HG03175 (cell line): ENCODE measurements at regions not wholly inside any gene's neighbourhood (a gene's known extent, or its start where the extent isn't known, plus 50 kb on each side); places are given as distances from the start of the nearest gene placed in this dataset.

Source experiments
- ATAC-seq: cut with Tn5 transposase; IDR thresholded peaks from one replicate; pipeline ENCODE4 v1.9.1; 2021; ENCODE audit warnings: mild to moderate bottlenecking, moderate library complexity; ENCODE audit not compliant: unreplicated experiment

DNA sequence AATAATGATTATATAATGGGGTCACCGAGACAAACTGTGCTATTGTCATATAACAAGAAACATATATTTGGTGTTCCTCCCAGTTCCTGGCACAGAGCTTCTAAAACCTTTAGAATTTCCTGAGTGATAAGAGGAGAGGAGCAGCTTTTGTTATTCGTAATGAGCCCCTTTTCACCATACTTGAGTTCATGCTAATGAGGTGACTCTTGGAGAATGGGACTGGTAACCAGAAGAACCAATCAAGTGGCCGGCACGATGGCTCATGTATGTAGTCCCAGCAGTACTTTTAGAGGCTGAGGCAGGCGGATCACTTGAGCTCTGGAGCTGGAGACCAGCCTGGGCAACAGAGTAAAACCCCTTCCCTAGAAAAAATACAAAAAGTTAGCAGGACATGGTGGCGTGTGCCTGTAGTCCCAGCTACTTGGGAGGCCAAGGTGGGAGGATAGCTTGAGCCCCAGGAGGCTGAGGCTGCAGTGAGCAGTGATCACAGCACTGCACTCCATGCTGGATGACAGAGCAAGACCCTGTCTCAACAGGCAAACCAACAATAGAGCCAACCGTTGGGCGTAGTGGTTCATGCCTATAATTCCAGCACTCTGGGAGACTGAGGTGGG lies 62.7 kb upstream of the FTH1 start:
- no peak for ATAC-seq

DNA sequence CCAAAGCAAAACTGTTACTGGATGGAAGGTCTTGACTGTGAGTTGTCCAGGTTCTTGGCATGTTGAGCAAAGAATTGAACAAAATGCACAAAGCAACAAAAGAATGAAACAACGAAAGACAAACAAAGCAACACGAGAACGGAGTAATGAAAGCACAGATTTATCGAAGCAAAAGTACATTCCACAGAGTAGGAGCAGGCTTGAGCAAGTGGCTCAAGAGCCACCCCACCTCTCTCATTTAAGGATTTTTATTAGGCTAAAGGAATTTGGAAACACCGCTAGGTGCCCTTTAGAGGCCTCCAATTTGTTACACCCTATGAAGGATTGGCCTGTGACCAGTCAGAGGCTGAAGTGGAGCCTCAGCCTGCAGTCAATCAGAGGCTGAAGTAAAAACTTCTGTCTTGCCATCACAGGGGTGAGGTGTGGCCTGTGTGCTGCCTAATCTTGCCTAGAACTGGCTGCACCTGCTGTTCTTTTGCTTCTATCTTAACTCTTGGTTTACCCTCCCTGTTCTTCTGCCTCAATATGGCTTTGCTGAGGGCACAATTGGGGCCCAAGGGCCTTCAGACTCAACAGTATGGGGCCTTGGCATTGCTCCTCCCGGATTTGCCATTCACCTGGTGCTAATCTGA lies 59.4 kb upstream of the FTH1 start:
- ATAC-seq, result no peak

DNA sequence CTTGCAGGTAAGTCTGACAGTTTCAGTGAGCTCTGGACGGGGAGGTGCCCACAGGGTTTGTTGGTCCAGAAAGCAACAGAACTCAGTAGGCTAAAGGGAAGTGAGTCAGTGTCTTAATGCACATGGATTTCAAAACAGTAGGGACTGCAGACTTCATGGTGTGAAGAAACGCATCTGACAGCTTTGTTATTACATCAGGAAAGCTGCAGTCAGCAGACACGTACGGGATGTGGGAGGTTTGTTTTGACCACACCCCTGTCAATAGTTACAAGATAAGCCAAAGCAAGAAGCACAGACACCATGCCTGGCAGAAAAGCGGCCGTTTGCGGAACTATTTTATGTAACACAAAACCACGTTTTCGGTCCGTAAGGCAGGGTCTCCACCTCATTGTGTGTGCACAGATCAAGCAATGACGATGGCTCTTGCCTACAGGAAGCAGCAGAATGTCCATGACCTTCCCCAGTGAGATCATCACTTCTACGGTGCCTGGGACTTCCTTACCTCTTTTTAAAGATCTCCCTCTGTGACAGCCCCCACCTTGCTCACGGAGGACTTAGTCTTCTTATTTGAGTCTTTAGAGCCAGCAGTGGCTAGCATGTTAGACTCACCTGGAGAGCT lies 58.2 kb upstream of the FTH1 start:
- ATAC-seq, result peak; percentile 72

DNA sequence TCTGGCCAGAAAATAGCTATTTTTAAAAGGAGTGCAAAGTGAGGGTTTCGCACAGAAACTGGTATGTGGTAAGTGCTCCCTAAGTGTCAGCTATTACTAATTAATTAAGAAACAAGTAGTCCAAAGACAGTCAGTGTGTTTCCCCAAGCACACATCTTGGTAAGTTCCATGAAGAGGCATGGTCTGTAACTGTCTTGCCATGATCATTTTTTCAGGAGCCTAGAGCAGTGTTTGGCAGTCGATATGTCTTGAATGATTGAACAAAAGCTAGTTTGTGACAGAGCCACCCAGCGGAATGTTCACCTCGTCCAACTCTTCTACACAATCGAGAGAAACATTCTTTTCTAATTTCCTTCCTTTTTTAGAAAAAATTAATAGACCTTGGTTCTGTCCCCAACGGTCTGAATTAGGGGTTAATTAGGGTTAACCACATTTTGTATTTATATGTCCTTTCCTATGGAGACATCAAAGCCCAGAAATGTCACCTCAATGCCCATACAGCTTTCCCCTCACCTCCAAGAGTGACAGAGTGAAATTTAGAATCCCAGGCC lies 57.6 kb upstream of the FTH1 start:
- ATAC-seq, result no peak

DNA sequence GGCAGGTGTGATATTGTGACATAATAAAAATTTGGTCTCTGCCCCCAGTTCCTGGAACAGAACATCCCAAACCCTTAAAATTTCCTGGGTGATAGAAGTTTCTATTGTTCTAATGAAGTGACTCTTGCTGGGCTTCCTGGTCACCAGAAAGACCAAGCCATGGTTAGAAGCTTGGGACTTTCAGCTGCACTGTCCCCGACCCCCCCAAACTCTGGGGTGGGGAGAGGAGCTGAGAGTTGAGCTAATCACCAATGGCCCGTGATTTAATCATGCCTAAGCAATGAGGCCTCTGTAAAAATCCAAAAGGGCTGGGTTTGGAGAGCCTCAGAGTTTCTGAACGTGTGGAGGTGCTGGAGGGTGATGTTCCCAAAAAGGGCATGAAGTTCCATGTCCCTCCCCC lies 54.8 kb upstream of the FTH1 start:
- ATAC-seq, result no peak

DNA sequence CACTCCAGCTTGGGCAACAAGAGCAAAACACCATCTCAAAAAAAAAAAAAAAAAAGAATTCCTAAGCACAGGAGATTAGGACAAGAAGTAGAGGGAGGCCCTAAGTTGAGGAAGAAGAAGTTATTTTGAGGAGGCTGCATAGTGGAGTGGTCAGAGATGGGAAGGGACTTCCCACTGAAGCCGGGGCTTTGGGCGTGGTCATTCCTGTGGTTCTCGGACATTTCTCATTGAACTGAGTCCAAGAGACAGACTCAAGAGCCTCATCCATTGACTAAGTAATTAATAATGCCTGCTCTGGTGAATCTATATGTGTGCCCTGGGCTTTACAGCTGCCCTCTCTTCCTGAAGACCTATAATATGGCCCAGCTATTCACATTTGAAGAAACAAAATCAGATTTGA lies 53.2 kb upstream of the FTH1 start:
- ATAC-seq, result no peak

DNA sequence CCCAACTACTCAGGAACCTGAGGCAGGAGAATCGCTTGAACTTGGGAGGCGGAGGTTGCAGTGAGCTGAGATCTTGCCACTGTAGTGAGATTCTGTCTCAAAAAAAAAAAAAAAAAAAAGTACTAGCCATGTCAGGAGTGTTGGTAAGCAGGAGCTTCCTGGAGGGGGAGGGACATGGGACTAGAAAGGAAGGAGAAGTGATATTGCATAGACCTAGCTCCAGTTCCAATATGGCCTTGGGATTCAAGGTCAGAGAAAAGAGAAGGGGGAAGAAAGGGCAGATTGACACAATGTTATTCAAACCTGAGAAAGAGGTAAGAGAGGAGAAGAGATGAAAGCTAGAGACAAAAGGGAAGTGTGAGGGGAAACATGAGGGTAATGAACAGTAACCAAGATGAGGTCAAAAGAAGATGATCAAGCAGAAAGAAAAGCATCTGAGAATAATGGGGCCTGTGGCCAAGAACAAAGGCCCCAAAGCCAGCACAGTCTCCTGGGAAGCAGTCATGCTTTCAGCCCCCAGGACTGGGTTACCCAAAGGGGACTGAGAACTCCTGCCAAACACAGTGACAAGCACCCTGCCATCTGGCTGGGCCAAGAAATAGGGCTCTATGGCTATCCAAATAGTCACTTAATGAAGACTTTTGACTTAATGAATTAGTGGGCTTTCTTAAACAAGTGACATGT lies 51.7 kb upstream of the FTH1 start:
- ATAC-seq, result no peak

DNA sequence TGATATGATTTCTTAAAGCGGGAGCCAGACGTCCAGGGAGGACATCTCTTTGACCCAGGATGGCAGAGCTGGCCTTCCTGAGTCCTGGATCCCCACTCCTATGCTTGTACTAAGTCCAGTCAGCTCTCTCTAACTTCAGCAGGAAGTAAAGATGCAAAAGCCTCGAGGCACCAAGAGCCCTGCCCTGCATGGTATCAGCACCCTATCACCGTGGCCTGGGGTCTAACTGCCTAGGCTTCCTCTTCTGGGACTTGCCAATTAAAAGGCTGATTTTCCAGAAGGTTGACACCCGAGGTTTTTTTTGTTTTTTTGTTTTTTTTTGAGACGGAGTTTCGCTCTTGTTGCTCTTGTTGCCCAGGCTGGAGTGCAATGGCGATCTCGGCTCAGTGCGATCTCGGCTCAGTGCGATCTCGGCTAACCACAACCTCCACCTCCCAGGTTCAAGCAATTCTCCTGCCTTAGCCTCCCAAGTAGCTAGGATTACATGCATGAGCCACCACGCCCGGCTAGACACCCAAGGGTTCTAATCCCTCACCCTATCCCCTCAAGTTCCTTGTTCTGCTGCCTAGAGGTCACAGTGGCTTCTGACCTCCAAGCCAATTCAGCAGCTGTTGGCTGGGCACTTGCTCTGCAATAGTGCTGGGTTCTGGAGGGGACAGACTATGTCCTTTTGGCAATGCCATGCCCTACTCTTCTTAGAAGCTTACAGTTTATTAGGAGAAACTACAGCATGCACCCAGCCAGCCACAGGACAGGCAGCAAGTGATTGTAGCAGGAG lies 50.6 kb upstream of the FTH1 start:
- ATAC-seq, result no peak
